ENCODE measurements at regions not wholly inside any gene's neighbourhood (a gene's known extent, or its start where the extent isn't known, plus 50 kb on each side); places are given as distances from the start of the nearest gene placed in this dataset.
"Not testable (repeated sequence)": the region's sequence is repeated elsewhere in the genome, so short reads cannot be mapped to it uniquely, and the experiment has no call there.

DNA sequence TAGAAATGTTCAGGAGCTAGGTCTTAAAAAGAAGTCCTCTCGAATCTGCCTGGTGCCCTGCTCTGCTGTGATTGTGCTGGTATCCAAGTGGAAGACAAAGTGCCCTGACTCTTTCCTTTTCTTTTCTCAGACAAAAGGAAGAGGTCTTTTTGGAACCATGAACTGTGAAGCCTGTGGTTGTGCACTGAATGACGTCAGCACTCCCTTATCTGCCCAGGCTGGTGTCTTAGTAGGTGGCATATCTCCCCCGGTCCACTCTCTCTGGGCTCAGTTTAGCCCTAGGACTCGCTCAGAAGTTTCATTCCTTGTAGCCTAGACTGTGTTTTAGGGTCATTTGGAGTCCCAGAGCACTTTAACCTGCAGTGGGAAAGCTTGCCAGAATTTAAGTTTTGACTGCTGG, 400.3 kb upstream of the CT83 start:
- DNase-seq: no peak

DNA sequence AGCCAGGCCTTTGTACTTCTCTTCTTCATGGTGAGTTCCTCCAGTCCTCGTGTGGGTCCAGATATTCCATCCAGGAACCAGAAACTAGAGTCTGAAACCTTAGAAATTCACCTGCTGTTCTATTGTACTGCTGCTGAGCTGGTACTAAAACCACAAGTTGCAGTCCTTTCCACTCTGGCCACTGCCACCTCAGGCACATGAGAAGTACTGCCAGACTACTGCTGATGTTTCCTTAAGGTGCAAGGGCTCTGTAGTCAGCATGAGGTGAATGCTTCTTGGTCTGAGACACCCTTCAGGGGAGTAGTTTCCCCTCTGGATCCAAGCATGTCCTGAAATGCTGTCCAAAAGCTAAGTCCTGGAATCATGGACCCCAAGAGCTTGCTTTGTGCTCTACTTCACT, 399.6 kb upstream of the CT83 start:
- no peak for DNase-seq

DNA sequence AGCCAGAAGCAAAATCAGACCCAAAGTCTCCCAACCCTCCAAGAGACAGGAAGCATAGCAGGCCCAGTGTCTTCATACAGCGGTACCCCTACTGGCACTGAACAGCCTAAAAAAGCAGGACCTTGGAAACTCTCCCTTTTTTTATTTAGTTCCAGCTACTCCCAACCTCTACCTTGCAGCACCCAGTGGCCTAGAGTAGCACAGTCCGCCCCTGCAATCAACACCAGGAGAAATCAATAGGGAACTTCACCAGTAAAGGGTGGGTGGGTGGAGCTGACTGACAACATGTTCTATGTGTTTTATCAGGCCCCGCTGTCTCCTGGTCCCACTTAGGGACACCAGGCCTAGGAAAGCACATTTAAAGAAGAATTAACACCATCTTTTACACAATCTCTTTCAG, 378.5 kb upstream of the CT83 start:
- DNase-seq: no peak

- DNase-seq: no peak
Measured at GRCh38 chrX:116827063-116827462, 364.3 kb upstream of the CT83 start.

- DNase-seq: no peak
Measured at GRCh38 chrX:116824785-116825184, 362.0 kb upstream of the CT83 start.

DNA sequence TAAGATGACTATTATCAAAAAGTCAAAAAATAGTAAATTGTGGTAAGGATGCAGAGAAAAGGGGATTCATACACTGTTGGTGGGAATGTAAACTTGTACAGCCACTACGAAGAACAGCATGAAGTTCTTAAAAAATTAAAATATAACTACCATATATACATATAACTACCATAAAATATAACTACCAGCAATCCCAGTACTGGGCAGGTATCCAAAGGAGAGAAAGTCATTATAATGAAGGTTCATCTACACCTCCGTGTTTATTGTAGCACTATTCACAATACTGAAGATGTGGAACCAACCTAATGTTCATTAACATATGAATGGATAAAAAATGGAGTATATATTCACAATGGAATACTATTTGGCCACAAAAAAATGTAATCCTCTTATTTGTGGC, 360.9 kb upstream of the CT83 start:
- DNase-seq: no peak

- no peak for DNase-seq
Measured at GRCh38 chrX:116806288-116806802, 343.6 kb upstream of the CT83 start.

DNA sequence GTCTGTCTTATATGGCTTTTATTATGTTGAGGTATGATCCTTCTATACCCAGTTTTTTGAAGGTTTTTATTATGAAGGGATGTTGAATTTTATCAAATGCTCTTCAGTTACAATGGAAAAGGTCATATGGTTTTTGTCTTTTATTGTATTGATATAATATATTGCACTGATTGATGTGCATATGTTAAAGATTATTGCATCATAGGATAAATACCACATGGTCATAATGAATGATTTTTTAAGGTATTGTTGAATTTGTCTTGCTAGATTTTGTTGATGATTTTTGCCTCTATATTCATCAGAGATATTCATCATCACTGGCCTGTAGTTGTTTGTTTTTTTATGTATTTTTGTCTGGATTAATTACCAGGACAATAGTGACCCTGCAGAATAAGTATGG, 339.2 kb upstream of the CT83 start:
- DNase-seq: no peak

DNA sequence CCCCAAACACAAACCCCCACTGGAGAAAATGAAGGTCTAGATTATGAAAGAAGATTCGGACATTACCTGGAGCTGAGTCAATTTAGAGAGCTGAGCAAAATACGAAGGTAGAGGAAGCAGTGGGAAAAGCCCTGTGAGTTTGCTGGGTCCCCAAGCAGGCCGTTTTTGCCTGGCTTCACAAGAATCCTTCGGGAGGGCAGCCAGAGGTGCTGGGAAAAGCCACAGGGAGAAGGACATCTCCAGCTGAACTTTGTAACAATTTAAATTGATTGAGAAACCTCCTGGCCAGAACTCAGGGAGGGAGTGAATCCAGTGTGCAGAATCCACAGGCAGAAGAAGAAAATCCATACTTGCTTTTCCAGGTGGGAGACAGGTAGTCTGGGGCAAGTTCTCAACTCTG, 319.1 kb upstream of the CT83 start:
- DNase-seq: no peak

DNA sequence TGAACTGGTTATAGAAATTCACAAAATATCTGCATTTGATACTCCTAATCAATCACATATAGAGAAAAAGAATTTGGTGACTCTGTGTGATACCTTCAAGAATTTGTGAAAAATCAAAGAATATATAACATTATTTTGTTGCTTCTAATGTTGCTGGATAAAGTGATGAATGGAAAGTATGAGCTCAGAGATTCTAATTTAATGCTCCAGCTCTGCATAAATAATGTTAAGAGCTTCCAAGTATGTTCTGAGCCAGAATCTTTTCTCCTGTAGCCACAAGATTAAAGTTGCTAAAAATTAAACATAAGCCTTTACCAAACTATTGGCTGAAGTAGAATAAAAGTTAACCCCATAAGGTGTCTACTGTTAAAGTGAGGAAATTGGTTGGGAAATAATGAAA, 294.7 kb upstream of the CT83 start:
- DNase-seq: no peak

- DNase-seq: no peak
Measured at GRCh38 chrX:116756958-116757357, 294.2 kb upstream of the CT83 start.

DNA sequence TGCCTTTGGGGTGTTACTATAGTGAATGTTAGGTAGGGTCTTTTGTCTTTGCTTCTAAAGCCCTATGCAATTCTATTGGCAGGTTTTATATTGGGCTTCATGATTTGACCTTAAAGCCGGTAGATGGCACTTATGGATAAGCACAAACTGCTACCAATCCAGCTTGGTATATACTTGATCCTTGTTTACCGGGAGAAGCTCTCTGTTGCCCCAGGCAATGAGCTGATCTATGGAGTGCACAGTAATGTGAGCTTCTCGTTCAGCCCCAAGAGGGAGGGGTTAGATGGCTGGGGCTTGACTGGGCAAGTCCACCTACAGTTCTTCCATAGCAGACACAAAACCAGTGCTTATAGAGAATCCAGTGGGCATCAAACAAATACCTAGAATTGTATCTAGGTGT, 287.2 kb upstream of the CT83 start:
- DNase-seq: peak; percentile 65

DNA sequence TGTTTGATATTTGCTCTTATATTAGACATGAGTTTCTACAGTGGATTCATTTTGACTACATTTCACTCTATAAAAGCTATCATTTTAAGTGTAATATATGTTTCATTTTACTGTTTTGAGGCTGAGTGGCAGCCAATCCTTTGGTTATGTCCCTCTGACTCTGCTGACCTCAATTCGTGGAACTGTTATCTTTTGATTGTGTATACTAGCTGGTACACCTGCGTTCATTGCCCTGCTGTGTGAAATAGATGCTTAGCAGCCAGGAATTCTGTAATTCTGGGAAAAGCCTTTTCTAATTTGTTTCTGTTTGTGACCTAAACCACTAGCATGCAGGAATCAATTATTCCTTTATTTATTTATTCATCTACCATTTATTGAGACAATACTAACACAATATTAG, 269.4 kb upstream of the CT83 start:
- no peak for DNase-seq

- DNase-seq: no peak
Measured at GRCh38 chrX:116726806-116727205, 264.0 kb upstream of the CT83 start.

- no peak for DNase-seq
Measured at GRCh38 chrX:116694046-116694445, 231.3 kb upstream of the CT83 start.

DNA sequence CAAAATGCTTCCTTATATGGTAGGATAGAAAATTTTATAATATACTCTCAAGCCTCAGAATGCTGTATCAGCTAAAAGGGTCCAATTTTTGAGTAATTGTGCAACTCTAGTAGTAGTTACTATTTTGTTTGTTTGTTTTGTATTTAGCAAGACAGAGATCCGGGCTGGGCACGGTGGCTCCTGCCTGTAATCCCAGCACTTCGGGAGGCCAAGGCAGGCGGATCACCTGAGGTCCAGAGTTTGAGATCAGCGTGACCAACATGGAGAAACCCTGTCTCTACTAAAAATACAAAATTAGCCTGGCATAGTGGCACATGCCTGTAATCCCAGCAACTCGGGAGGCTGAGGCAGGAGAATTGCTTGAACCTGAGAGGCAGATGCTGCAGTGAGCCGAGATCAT, 216.8 kb upstream of the CT83 start:
- DNase-seq: not testable (repeated sequence)

- DNase-seq: no peak
Measured at GRCh38 chrX:116667346-116668134, 204.8 kb upstream of the CT83 start.

DNA sequence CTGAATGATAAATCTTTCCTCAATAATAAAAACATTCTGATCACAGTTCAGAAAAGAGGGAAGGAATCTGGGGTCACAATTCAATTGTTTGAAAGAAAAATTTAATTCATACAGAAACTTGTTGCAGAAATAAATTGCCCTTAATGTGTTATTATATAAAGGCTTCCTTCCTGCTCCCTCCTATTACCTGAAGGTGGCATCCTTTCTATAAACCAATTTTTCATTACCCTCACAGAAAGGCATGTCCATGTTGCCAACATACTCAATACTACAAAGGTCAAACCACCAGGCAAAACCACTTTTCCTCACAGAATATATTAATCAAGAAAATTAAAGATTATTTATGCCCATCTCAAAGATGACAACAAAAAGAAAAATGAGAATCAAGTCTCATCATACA, 194.3 kb upstream of the CT83 start:
- no peak for DNase-seq

- DNase-seq: no peak
Measured at GRCh38 chrX:116628464-116628863, 165.7 kb upstream of the CT83 start.

GRCh38 chrX:116618546-116618945, 155.8 kb upstream of the CT83 start:
- no peak for DNase-seq

DNA sequence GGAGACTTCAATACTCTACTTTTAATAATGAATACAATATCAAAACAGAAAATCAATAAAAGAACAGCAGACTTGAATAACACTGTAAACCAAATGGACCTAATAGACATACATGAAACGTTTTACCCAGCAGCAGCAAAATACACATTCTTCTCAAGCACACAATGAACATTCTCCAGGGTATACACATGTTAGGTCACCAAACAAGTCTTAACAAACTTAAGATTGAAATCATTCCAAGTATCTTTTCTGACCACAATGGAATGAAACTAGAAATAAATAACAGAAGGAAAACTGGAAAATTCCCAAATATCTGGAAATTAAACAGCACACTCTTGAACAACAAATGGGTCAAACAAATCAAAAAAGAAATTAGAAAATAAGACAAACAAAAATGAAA, 145.0 kb upstream of the CT83 start:
- no peak for DNase-seq

GRCh38 chrX:116605576-116605975, 142.8 kb upstream of the CT83 start:
- no peak for DNase-seq

GRCh38 chrX:116596010-116596409, 133.2 kb upstream of the CT83 start:
- no peak for DNase-seq

All from NCI-H1436 (cell line).